ENCODE measurements at regions not wholly inside any gene's neighbourhood (a gene's known extent, or its start where the extent isn't known, plus 50 kb on each side); places are given as distances from the start of the nearest gene placed in this dataset.

GRCh38 chr7:45978010-45978681, 57.1 kb upstream of the IGFBP3 start (continued):
- TF ChIP-seq BHLHE40 (IDR thresholded peaks at IDR 0.05; ENCODE audit: low read depth, low read length) (peak; percentile 73), FOS (IDR thresholded peaks at IDR 0.05; ENCODE audit: low read depth, low read length) (peak; percentile 98)

DNA sequence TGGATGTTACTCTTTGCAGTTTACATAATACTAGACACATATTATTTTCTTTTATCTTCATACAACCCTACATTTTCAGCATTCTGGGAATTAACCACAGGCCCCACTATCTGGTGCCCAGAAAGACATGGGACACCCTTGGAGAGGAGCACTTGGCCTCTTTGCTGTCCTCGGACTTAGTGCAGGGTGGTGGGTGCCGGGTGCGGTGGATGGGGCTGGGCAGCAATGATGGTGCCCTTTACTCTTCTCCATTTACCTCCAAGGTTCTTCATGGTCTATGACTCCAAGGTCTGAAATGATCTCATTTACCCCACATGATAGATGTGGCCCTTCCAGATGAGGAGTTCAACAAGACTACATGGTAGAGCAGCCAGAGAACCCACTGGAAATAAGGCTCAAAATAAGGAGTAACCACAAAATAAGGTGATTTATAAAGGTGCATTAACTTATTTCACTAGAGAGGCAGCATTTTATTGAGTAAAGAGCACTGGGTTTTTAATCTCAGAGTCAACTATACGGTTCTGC, 56.2 kb upstream of the IGFBP3 start:
- DNase-seq (no peak), ATAC-seq (ENCODE audit: low read depth) (no peak)
- BruUV-seq (replicated peaks) = no TSS peak
- H2AFZ ChIP-seq (replicated peaks; ENCODE audit: low read length, poor library complexity) = peak overlapping the region; percentile 32
- peak overlapping the region; percentile 85; the same call in 1 of the 2 replicates for H3K27ac ChIP-seq (ENCODE audit: insufficient read depth, low read length)
- peak overlapping the region; percentile 18 for H2AK9ac ChIP-seq (replicated peaks; ENCODE audit: low read depth, low read length, poor library complexity)
- no CpG with 5 or more reads among the region's 4 CpGs for WGBS, 2 experiments (ENCODE audit: extremely low coverage in 2 of 2, insufficient read length in 1 of 2)
- no peak overlapping the region; the same call in 1 of the 2 replicates for H3K9ac ChIP-seq (ENCODE audit: low read depth, low read length)
- H2BK5ac ChIP-seq (ENCODE audit: low read depth, low read length, poor library complexity, severe bottlenecking) = peak overlapping the region; percentile 98
- no peak overlapping the region for H3K4me3 ChIP-seq (ENCODE audit: insufficient read depth, low read depth, low read length)
- peak overlapping the region; percentile 76 for H4K5ac ChIP-seq (ENCODE audit: low read depth, low read length)
- peak overlapping the region; percentile 84 for H3K18ac ChIP-seq (ENCODE audit: low read depth, low read length)
- peaks cover 4% of the 10 kb centered on the region; the same call in 1 of the 2 replicates for H3K9me3 ChIP-seq (ENCODE audit: control insufficient read depth, insufficient read depth, low read length)
- peak overlapping the region; percentile 100 for H2BK20ac ChIP-seq (ENCODE audit: low read depth, low read length)
- peak overlapping the region; percentile 51; the same call in 2 of the 3 replicates for H2BK15ac ChIP-seq (ENCODE audit: low read depth, low read length)
- no peaks in the 10 kb centered on the region for H3K27me3 ChIP-seq (ENCODE audit: control insufficient read depth, insufficient read depth, low read length)
- H3K4ac ChIP-seq (ENCODE audit: low read depth, low read length) = peak overlapping the region; percentile 98
- peak overlapping the region; percentile 44 to 96 for H4K8ac ChIP-seq (ENCODE audit: low read depth in 2 of 2, low read length in 2 of 2)
- H2AK5ac ChIP-seq (ENCODE audit: low read depth, low read length) = peak overlapping the region; percentile 92
- H2BK120ac ChIP-seq (ENCODE audit: low read depth, low read length) = peak overlapping the region; percentile 99
- no peaks in the 10 kb centered on the region for H4K20me1 ChIP-seq (ENCODE audit: insufficient read depth, low read length)
- H3K23ac ChIP-seq (ENCODE audit: low read depth, low read length) = peak overlapping the region; percentile 92
- peaks cover 33% of the 10 kb centered on the region for H3K9me1 ChIP-seq (ENCODE audit: insufficient read depth, low read length)
- in situ Hi-C loops (cut with MboI; ENCODE audit: low sequenced_read_pairs) = no loop called here
- H3K4me2 ChIP-seq (ENCODE audit: low read depth, low read length) = no peak overlapping the region
- H3K79me1 ChIP-seq (ENCODE audit: low read depth in 1 of 2, low read length in 2 of 2) = peaks cover 0 to 11% of the 10 kb centered on the region in 2 experiments; a peak in 1 of 4 replicates
- peak overlapping the region; percentile 68; the same call in 1 of the 2 replicates for H3K56ac ChIP-seq (ENCODE audit: extremely low read depth, insufficient read depth, low read length)
- dilution Hi-C loops (cut with HindIII; ENCODE audit: low sequenced_read_pairs, unreplicated experiment) = no loop called here
- H3K36me3 ChIP-seq (ENCODE audit: control insufficient read depth, insufficient read depth, low read length) = no peaks in the 10 kb centered on the region
- H4K91ac ChIP-seq (ENCODE audit: insufficient read depth, low read depth, low read length) = peak overlapping the region; percentile 98
- CTCF ChIA-PET = no interaction called here
- POLR2A ChIA-PET (ENCODE audit: unreplicated experiment) = no interaction called here
- peak overlapping the region; percentile 96 for H3K14ac ChIP-seq (replicated peaks; ENCODE audit: low read depth, low read length)
- intact Hi-C loops (cut with micrococcal nuclease) = loop anchor here (5.0 kb wide), 1 partner anchor 170 kb away; no protein-coding TSS in a partner anchor
- H3K4me1 ChIP-seq (ENCODE audit: control insufficient read depth, insufficient read depth, low read length) = peaks cover 36% of the 10 kb centered on the region
- TF ChIP-seq RAD21 (IDR thresholded peaks at IDR 0.05; ENCODE audit: low read length) (no peak), RFX5 (IDR thresholded peaks at IDR 0.05; ENCODE audit: low read depth, low read length) (no peak), MAFK (IDR thresholded peaks at IDR 0.05; ENCODE audit: low read depth, low read length) (no peak), SMC3 (IDR thresholded peaks at IDR 0.05; ENCODE audit: low read depth, low read length) (no peak), MXI1 (IDR thresholded peaks at IDR 0.05; ENCODE audit: borderline replicate concordance, low read depth, low read length) (no peak), FOS (IDR thresholded peaks at IDR 0.05; ENCODE audit: low read depth, low read length) (no peak), CEBPB (IDR thresholded peaks at IDR 0.05; ENCODE audit: low read depth, low read length) (no peak), BHLHE40 (IDR thresholded peaks at IDR 0.05; ENCODE audit: low read depth, low read length) (no peak), POLR2A (IDR thresholded peaks at IDR 0.05; ENCODE audit: low read depth, low read length) (no peak), CHD1 (IDR thresholded peaks at IDR 0.05; ENCODE audit: low read depth, low read length) (no peak), RCOR1 (IDR thresholded peaks at IDR 0.05; ENCODE audit: insufficient replicate concordance, low read length) (no peak), MAZ (IDR thresholded peaks at IDR 0.05; ENCODE audit: borderline replicate concordance, low read depth, low read length) (no peak)
- TF ChIP-seq, protein P1, sequence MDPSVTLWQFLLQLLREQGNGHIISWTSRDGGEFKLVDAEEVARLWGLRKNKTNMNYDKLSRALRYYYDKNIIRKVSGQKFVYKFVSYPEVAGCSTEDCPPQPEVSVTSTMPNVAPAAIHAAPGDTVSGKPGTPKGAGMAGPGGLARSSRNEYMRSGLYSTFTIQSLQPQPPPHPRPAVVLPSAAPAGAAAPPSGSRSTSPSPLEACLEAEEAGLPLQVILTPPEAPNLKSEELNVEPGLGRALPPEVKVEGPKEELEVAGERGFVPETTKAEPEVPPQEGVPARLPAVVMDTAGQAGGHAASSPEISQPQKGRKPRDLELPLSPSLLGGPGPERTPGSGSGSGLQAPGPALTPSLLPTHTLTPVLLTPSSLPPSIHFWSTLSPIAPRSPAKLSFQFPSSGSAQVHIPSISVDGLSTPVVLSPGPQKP (IDR thresholded peaks at IDR 0.05; ENCODE audit: borderline replicate concordance, low read depth, low read length) = no peak
- TF ChIP-seq, protein P2, sequence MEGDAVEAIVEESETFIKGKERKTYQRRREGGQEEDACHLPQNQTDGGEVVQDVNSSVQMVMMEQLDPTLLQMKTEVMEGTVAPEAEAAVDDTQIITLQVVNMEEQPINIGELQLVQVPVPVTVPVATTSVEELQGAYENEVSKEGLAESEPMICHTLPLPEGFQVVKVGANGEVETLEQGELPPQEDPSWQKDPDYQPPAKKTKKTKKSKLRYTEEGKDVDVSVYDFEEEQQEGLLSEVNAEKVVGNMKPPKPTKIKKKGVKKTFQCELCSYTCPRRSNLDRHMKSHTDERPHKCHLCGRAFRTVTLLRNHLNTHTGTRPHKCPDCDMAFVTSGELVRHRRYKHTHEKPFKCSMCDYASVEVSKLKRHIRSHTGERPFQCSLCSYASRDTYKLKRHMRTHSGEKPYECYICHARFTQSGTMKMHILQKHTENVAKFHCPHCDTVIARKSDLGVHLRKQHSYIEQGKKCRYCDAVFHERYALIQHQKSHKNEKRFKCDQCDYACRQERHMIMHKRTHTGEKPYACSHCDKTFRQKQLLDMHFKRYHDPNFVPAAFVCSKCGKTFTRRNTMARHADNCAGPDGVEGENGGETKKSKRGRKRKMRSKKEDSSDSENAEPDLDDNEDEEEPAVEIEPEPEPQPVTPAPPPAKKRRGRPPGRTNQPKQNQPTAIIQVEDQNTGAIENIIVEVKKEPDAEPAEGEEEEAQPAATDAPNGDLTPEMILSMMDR (conservative IDR thresholded peaks at IDR 0.05; ENCODE audit: low read depth, low read length) = no peak

All from IMR-90 (cell line).